OCI-M2 (cell line): ENCODE measurements at regions not wholly inside any gene's neighbourhood (a gene's known extent, or its start where the extent isn't known, plus 50 kb on each side); places are given as distances from the start of the nearest gene placed in this dataset.

ENCODE experiments used
- DNase-seq: peaks from one replicate; lab custom pipeline; 2025; ENCODE audit not compliant: unreplicated experiment; lab: John Stamatoyannopoulos, UW

GRCh38 chr4:60117726-60118323, 1082.3 kb upstream of the ADGRL3 start:
- no peak for DNase-seq

- DNase-seq = no peak
Measured at GRCh38 chr4:60122820-60123219, 1077.3 kb upstream of the ADGRL3 start.

DNA sequence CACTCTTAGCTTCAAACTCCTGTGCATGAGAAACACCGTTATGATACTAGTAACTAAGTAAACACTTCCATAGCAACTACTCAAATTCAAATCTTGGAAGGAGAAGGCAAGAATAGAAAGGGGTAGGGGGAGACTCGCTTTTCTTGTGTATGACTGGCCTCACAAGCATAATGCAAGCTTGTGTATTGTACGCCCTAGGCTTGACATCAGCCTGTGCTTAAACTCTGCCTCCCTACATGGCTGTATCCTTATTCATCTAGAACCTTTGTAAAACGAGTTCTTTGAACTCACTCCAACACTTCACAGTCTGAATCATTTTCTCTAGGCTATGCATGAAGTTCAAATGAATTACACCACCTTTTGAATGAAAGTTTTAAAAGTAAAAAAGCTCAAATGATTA, 1071.2 kb upstream of the ADGRL3 start:
- DNase-seq = no peak

GRCh38 chr4:60129740-60130139, 1070.4 kb upstream of the ADGRL3 start:
- DNase-seq = no peak

GRCh38 chr4:60133375-60133774, 1066.8 kb upstream of the ADGRL3 start:
- no peak for DNase-seq

DNA sequence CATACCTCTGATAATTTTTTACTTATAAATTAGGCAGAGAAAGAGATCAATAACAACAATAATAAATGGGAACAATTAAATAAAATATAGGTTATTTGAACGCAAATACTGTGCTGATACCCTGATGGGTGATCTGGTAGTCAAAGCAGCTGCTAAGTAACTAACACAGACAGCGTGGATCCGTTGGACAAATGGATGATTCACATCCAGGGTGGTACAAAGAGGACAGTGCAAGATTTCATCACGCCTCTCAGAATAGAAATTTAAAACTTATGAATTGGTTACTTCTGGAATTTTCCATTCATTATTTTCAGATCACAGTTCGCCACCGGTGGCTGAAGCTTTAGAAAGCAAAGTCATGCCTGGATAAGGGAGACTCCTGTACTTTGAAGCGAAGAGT, 1066.0 kb upstream of the ADGRL3 start:
- DNase-seq = no peak

GRCh38 chr4:60155088-60155487, 1045.0 kb upstream of the ADGRL3 start:
- no peak for DNase-seq

GRCh38 chr4:60173103-60173502, 1027.0 kb upstream of the ADGRL3 start:
- no peak for DNase-seq

- DNase-seq = no peak
Measured at GRCh38 chr4:60173718-60174117, 1026.4 kb upstream of the ADGRL3 start.

GRCh38 chr4:60175241-60175640, 1024.9 kb upstream of the ADGRL3 start:
- no peak for DNase-seq

DNA sequence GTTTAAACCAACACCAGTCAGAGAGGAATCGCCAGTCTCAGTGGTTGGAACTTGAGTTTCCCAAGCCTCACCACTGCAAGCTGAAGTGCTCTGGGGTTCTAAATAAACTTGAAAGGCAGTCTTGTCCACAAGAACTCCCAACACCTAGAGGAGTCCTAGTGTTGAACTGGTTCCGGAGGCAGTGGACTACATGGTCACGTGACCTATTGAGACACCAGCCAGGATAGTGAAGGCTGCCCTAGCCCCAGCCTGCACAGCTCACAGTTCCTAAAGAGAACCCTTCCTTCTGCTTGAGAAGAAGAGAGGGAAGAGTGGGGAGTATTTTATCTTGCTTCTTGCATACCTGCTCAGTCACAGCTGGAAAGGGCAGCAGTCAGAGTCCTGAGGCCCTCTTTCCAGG, 1012.7 kb upstream of the ADGRL3 start:
- no peak for DNase-seq

GRCh38 chr4:60189286-60189685, 1010.8 kb upstream of the ADGRL3 start:
- no peak for DNase-seq

GRCh38 chr4:60194214-60194613, 1005.9 kb upstream of the ADGRL3 start:
- DNase-seq = no peak

DNA sequence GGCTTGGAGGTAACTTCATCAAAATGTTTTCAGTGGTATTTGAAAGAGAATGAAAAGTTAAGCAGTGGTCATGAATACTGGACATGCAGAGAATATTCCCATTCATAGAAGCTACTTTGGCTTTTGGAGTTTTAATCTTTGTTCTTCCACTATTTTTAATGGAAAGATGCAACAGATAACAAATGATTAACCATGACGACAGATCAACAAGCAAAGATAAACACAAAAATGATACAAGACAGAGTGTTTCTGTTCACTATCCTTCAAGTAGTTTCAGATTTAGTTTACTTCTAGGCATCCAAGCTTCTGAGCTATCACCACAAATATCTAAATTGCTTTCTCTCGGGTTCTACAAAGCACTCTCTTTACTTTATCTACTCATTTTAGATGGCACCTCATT, 1004.9 kb upstream of the ADGRL3 start:
- DNase-seq = no peak

- DNase-seq = peak; percentile 26
Measured at GRCh38 chr4:60201052-60201673, 999.0 kb upstream of the ADGRL3 start.

- DNase-seq = no peak
Measured at GRCh38 chr4:60209588-60209987, 990.5 kb upstream of the ADGRL3 start.

GRCh38 chr4:60215906-60216305, 984.2 kb upstream of the ADGRL3 start:
- no peak for DNase-seq

DNA sequence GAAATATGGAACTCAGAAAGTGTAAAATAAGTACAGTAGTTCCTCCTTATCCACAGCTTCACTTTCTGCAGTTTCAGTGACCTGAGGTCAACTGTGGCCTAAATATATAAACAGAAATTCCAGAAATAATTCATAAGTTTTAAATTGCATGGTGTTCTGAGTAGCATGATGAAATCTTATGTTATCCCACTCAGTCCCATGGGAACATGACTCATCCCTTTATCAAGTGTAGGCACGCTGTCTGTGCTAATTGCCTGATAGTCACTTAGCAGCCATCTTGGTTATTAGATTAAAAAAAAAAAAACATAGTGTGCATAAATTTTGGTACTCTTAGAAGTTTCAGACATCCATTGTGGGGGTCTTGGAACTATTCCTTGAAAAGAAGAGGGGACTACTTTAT, 983.4 kb upstream of the ADGRL3 start:
- no peak for DNase-seq

GRCh38 chr4:60221866-60222265, 978.3 kb upstream of the ADGRL3 start:
- DNase-seq = no peak

DNA sequence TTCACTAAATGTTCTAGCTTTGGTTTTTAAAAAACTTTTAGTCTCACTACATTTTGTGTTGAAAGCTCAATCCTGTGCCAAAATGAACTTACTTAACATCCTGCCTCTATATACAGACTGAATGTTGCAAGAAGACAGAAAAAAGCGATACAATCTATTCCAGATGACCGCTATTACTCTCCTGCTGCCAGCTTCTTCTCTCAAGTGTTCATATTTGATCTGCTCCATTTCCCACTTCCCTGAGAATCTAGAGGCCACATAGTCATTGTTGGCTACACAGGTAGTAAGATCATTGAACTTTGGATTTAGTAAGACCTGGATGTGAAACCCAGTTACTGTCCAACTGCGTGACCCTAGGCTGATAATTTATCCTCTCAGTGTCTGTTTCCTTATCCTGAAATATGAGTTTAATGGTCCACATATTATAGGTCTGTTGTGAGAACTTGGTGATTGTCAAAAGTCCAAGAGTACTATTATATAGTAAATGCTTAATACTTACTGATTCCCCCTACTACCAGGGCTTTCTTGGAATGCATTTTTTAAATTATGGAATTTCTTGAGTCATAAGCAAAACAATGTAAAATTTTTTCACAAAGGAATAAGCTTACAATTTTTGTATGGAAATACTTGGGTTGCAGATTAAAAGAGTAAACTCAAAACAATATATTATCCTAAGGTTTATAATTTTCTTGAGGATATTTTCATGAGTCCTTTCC, 976.8 kb upstream of the ADGRL3 start:
- no peak for DNase-seq

- DNase-seq = no peak
Measured at GRCh38 chr4:60241866-60242265, 958.3 kb upstream of the ADGRL3 start.

GRCh38 chr4:60249784-60250183, 950.3 kb upstream of the ADGRL3 start:
- DNase-seq = no peak

- DNase-seq = no peak
Measured at GRCh38 chr4:60250657-60251056, 949.5 kb upstream of the ADGRL3 start.
